Liver (tissue), 8 donors: ENCODE measurements at regions not wholly inside any gene's neighbourhood (a gene's known extent, or its start where the extent isn't known, plus 50 kb on each side); places are given as distances from the start of the nearest gene placed in this dataset.

Experiments used
- DNase-seq: peaks from one replicate; pipeline ENCODE4 v3.0.0-alpha.2; 2017; ENCODE audit warnings: low spot score
- H3K27ac ChIP-seq, 2 donors: one replicate each; pipeline ENCODE4 v1.7.0; 2013; ENCODE audit warnings: inconsistent platforms in 2 of 2, low read length in 2 of 2, control low read depth in 1 of 2, low read depth in 1 of 2, mild to moderate bottlenecking in 1 of 2
- H3K27me3 ChIP-seq, 4 donors: one replicate each; pipeline versions ENCODE4 v1.6.1 to v1.7.0; 2013; ENCODE audit warnings: low read length in 3 of 4, inconsistent platforms in 1 of 4, mild to moderate bottlenecking in 1 of 4, moderate library complexity in 1 of 4; ENCODE audit not compliant: control insufficient read depth in 4 of 4, insufficient read depth in 4 of 4
- H3K36me3 ChIP-seq, 4 donors: one replicate each; pipeline versions ENCODE4 v1.6.1 to v1.7.0; 2013; ENCODE audit warnings: low read length in 3 of 4, mild to moderate bottlenecking in 3 of 4, low read depth in 1 of 4, moderate library complexity in 1 of 4; ENCODE audit not compliant: control insufficient read depth in 4 of 4, insufficient read depth in 3 of 4
- H3K4me1 ChIP-seq, 4 donors: one replicate each; pipeline versions ENCODE4 v1.6.1 to v1.7.0; 2013; ENCODE audit warnings: low read length in 3 of 4, mild to moderate bottlenecking in 3 of 4, moderate library complexity in 1 of 4; ENCODE audit not compliant: control insufficient read depth in 4 of 4, insufficient read depth in 4 of 4
- H3K4me3 ChIP-seq, 3 donors: one replicate each; pipeline versions ENCODE4 v1.6.1 to v1.7.0; 2013; ENCODE audit warnings: low read length in 3 of 3, control low read depth in 1 of 3, low read depth in 1 of 3, mild to moderate bottlenecking in 1 of 3
- H3K9ac ChIP-seq, 2 donors: one replicate each; pipeline ENCODE4 v1.7.0; 2013; ENCODE audit warnings: low read length in 2 of 2, mild to moderate bottlenecking in 2 of 2, moderate library complexity in 2 of 2, control low read depth in 1 of 2, low read depth in 1 of 2
- H3K9me3 ChIP-seq, 4 donors: one replicate each; pipeline versions ENCODE4 v1.6.1 to v1.7.0; 2013; ENCODE audit warnings: low read length in 3 of 4; ENCODE audit not compliant: control insufficient read depth in 4 of 4
- CTCF ChIP-seq: fragments of 150-350 bp; IDR thresholded peaks from 2 replicates; pipeline ENCODE4 v1.5.1; 2017; ENCODE audit warnings: improper control_type of control experiment, low read depth, low read length; ENCODE audit not compliant: missing input control
- HNF4A ChIP-seq, 2 donors: conservative IDR thresholded peaks; 2 replicates each; pipeline ENCODE4 v1.6.1; 2016; ENCODE audit warnings: antibody characterized with exemption in 2 of 2, mild to moderate bottlenecking in 2 of 2
- MAX ChIP-seq: IDR thresholded peaks from 2 replicates; pipeline ENCODE4 v1.6.1; 2016; ENCODE audit warnings: antibody characterized with exemption
- RAD21 ChIP-seq, 2 donors: IDR thresholded peaks; 2 replicates each; pipeline ENCODE4 v1.6.1; 2016; ENCODE audit warnings: antibody characterized with exemption in 2 of 2, mild to moderate bottlenecking in 2 of 2
- REST ChIP-seq: IDR thresholded peaks from 2 replicates; pipeline ENCODE4 v1.6.1; 2016; ENCODE audit warnings: antibody characterized with exemption, mild to moderate bottlenecking
- SP1 ChIP-seq: IDR thresholded peaks from 2 replicates; pipeline ENCODE4 v1.6.1; 2018; ENCODE audit warnings: antibody characterized with exemption, mild to moderate bottlenecking
- TAF1 ChIP-seq: conservative IDR thresholded peaks from 2 replicates; pipeline ENCODE4 v1.6.1; 2016; ENCODE audit warnings: antibody characterized with exemption, mild to moderate bottlenecking
- YY1 ChIP-seq: IDR thresholded peaks from 2 replicates; pipeline ENCODE4 v1.6.1; 2016; ENCODE audit warnings: antibody characterized with exemption, mild to moderate bottlenecking
- ZBTB33 ChIP-seq: IDR thresholded peaks from 2 replicates; pipeline ENCODE4 v1.6.1; 2016; ENCODE audit warnings: antibody characterized with exemption
- WGBS: extraction: QIAGEN DNeasy Blood & Tissue Kit; methylation state at CpG from one replicate; pipeline ENCODE4 v1.1.7; 2013; 5-methylcytosine and 5-hydroxymethylcytosine counted together
- donor health status: healthy.
- donor health status: healthy.
- donor health status: healthy.
- donor health status: healthy.
- donor health status: healthy.

GRCh38 chr1:116203920-116204319 lies 92.7 kb downstream of the MAB21L3 start:
- H3K36me3 ChIP-seq = no peaks in the 10 kb centered on the region

GRCh38 chr1:116205941-116206679 lies 94.9 kb downstream of the MAB21L3 start:
- no peaks in the 10 kb centered on the region for H3K36me3 ChIP-seq
- H3K9me3 ChIP-seq = no peaks in the 10 kb centered on the region
- 87% methylated on average over 3 of the region's 3 CpGs for WGBS
- H3K4me3 ChIP-seq = no peak overlapping the region
- no peaks in the 10 kb centered on the region for H3K27me3 ChIP-seq
- no peak overlapping the region for H3K27ac ChIP-seq
- DNase-seq = no peak
- H3K4me1 ChIP-seq = no peaks in the 10 kb centered on the region
- no peak overlapping the region for H3K9ac ChIP-seq
- no peak for TF ChIP-seq TAF1
- no peak for TF ChIP-seq REST
- TF ChIP-seq MAX = no peak
- TF ChIP-seq ZBTB33 = no peak
- no peak for TF ChIP-seq HNF4A (conservative IDR thresholded peaks at IDR 0.05)
- no peak for TF ChIP-seq RAD21 (IDR thresholded peaks at IDR 0.05)
- no peak for TF ChIP-seq SP1
- no peak for TF ChIP-seq YY1

More at GRCh38 chr1:116203920-116204319, 92.7 kb downstream of the MAB21L3 start:
- Histone ChIP-seq H3K4me3 (no peak overlapping the region), H3K27me3 (no peaks in the 10 kb centered on the region), H3K4me1 (no peaks in the 10 kb centered on the region), H3K27ac (no peak overlapping the region), H3K9ac (no peak overlapping the region), H3K9me3 (no peaks in the 10 kb centered on the region)
- no peak for TF ChIP-seq REST
- no peak for TF ChIP-seq CTCF
- no peak for TF ChIP-seq SP1
- no peak for TF ChIP-seq TAF1
- no peak for DNase-seq
- WGBS = 67% methylated on average over 4 of the region's 4 CpGs
